ENCODE measurements at regions not wholly inside any gene's neighbourhood (a gene's known extent, or its start where the extent isn't known, plus 50 kb on each side); places are given as distances from the start of the nearest gene placed in this dataset.
"Not testable (repeated sequence)": the region's sequence is repeated elsewhere in the genome, so short reads cannot be mapped to it uniquely, and the experiment has no call there.

DNA sequence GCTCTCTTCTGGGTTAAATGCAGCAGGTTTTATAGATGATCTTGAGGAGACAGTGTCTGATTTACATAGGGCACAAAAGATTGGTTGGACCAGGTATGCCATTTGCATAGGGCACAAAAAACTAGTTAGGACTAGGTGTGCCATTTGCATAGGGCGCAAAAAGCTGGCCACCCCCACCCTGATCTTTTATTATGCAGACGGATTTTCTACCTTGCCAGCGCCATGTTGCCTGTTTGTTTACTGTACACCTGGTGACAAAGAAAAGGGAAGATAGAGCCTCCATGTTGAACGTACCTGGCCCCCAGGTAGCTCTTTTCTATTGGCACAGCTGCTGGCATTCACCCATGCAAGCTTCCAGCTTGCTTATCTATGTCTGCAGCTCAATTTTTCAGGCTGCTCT is 790.4 kb downstream of the TTLL7 start:
- not testable (repeated sequence) for DNase-seq

DNA sequence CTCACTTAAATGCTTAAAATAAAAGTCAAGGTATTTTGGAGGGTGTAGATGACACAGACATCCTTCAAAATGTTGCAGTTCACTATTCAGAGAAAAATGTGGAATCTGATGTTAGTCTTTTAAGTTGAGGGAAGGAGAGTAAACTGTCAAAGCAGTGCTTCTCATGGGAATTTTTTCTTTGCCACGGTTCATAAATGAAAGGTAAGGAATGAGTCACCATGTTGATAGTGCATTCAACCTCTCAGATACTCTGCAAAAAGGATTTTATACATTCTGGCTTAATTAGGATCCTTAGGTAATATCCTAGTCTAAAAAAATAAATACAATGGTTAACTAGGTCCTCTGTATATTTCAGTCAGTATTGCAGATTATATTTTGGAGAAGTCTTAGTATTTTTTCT is 804.3 kb downstream of the TTLL7 start:
- DNase-seq: not testable (repeated sequence)

DNA sequence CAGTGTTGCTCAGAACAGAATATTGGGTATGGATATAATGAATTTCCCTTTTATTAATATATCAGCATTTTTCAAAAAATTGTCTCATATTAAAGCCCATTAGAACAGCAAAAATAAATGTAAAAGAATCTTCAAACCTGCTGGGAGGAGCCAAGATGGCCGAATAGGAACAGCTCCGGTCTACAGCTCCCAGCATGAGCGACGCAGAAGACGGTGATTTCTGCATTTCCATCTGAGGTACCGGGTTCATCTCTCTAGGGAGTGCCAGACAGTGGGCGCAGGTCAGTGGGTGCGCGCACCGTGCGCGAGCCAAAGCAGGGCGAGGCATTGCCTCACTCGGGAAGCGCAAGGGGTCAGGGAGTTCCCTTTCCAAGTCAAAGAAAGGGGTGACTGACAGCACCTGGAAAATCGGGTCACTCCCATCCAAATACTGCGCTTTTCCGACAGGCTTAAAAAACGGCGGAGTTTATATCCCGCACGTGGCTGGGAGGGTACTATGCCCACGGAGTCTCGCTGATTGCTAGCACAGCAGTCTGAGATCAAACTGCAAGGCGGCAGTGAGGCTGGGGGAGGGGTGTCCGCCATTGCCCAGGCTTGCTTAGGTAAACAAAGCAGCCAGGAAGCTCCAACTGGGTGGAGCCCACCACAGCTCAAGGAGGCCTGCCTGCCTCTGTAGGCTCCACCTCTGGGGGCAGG is 816.8 kb downstream of the TTLL7 start:
- DNase-seq: not testable (repeated sequence)

DNA sequence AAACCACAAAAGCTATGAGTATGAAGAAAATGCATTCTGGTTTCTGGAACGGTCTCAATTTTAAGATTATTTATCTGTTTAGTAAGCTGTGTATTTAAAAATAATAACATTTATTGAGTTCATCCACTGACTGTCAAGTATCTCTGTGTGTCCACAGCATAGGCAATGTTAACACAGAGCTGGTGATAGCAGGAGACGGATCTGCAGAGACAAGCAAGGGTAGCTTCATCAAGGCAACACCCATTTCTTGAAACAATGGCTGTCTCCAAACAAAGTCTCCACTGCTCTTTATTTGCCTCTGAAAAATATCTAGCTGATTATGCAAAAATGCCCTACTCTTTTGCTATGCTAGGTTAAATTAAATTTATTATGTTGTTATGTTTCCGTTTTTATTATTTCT is 818.3 kb downstream of the TTLL7 start:
- not testable (repeated sequence) for DNase-seq

DNA sequence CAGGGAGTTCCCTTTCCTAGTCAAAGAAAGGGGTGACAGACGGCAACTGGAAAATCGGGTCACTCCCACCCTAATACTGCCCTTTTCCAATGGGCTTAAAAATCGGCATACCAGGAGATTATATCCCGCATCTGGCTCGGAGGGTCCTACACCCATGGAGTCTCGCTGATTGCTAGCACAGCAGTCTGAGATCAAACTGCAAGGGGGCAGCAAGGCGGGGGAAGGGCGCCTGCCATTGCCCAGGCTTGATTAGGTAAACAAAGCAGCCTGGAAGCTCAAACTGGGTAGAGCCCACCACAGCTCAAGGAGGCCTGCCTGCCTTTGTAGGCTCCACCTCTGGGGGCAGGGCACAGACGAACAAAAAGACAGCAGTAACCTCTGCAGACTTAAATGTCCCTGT is 831.3 kb downstream of the TTLL7 start:
- not testable (repeated sequence) for DNase-seq

DNA sequence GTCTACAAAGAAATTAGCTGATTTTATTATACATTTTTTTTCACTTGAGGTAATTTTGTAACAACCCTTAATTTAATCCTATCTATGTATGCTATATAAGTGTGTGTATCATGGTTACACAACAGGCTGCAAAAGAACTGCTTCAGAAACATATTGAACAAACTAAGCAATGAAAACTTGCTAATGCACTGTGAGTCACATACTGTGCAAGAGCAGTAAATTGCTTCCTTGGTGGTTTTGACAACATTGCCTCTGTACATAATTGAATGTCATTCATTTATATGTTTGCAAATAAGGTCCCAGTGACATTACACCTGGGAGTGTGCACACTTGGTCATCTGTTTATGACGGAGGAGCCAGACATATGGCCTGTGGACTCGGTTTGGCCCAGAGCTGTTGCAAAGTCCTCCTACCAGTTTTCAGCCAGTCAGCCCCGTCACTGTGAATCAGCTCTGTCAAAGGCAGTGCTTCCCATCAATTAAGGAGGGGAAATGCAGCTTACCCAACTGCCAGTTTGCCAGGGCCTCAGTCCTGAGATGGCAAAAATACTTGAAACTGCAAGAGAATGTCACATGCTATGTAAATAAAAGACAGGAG is 835.0 kb downstream of the TTLL7 start:
- not testable (repeated sequence) for DNase-seq

DNA sequence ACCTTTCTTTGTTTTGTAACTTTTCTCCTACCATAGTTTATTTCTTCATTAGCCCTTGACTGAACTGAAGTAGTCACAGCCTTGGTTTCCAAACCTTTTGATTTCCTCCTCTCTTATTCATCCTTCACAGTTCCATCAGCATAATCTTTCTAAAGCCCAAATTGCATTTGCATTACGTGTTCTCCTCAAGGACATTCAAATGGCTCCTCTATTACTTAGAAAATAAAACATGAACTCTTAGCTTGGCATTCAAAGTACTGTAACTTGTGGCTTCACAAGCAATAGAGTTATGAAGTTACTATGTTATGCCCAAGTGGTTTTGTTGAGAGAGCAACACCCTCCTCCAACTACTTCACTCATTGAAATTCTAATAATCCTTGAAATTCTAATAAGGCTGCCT is 840.0 kb downstream of the TTLL7 start:
- not testable (repeated sequence) for DNase-seq

DNA sequence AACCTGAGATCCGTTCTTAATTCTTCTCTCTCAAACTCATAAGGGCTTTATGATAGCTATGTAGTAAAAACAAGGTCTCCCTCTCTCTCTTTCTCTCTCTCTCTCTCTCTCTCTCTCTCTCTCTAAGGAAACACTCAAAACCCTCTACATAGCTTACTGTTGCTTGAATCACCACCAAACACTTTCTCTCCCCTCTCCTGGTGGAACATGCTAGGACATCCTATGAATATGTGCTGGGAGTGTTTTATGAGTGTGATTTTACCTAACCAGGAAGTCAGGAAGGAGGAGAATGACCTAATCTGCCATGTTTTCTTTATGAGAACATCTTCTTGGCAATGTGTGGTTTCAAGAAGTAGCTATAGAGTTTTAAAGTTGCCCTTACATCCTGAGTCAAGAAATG is 844.6 kb downstream of the TTLL7 start:
- not testable (repeated sequence) for DNase-seq

DNA sequence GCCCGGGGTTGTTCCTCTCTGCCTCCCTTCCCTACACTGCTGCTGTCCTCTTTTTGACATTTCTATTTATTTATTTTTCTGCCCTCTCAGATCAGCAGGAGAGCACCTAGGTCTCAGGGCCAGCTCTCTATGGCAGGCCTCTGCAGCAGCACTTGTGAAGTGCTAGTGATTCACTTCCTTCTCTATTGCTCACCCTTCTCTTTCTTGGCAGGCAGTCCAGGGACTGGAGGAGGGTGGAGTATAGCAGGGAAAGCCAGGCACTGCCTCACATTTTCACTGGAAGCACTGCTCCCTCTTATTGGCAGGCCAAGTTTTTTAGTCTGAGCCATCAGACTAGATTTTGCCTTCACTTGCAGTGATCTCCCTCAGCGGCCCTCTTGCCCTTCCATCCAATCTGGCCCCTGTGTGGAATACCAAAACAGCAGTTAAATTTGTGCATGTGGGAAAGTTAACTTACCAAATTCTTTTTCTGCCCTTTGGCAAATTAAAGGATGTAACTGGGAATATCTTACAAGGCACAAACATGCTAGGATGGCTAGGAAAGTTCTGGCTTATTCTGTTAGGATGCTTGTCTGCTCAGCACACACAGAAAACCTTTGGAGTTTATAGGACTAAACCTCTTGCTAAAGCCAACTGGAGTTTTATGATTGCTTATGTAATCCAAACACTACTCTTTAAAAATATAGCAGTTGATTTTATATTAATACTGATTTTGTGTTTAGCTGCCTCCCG is 847.6 kb downstream of the TTLL7 start:
- peak; percentile 47 for DNase-seq

DNA sequence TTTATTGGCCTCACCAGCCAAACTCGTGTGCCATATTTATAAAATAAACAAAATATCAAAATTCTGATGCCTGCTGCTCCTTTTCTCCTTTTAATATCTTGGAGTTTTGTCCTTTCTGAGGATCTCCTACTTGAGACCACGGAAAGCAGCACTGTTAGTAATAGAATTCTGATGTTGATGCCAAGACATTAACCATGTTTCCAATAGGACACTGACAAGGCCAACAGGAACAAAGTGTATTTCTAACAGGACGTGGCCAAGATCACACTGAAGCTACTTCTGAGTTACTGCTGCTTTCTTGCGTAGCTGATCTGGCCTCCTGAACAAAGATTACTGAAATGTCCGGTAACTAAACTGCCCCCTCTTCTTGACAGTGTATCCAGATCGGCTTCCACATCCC is 848.5 kb downstream of the TTLL7 start:
- DNase-seq: not testable (repeated sequence)

DNA sequence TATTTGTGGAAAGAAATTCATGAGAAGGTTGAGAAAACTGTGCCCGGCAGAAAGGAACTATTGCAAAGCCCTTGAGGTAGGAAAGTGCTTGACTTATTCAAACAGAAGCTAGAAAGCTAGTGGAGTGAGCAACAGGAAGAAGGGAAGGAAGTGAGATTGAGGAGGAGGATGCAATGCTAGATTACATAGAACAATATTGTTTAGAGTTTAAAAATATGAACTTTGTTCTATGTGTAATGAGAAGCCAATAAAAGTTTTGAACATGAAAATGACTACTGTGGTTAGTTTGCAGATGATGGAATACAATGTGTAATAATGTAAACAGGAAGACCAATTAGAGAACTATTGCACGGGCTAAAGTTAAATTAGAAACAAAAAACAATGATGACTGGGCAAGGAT is 853.1 kb downstream of the TTLL7 start:
- DNase-seq: not testable (repeated sequence)

DNA sequence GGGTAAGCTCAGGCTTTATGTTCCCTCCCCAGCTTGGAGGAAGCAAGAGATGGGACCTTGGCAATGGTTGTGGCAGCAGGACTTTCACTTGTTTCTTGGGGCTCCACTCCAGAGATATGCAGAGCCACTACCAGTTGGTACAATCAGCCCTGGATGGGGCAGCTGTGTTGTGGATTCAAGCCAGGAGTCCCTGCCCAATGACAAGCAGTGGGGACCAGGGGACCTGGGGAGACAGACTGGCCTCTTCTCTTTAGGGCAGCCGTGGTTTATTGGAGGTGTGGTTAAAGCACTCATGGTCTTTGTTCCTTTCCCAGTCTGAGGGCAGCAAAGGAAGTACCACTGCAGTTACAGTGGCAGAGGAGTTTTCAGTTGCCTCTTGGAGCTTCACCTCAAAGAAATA is 856.1 kb downstream of the TTLL7 start:
- not testable (repeated sequence) for DNase-seq

DNA sequence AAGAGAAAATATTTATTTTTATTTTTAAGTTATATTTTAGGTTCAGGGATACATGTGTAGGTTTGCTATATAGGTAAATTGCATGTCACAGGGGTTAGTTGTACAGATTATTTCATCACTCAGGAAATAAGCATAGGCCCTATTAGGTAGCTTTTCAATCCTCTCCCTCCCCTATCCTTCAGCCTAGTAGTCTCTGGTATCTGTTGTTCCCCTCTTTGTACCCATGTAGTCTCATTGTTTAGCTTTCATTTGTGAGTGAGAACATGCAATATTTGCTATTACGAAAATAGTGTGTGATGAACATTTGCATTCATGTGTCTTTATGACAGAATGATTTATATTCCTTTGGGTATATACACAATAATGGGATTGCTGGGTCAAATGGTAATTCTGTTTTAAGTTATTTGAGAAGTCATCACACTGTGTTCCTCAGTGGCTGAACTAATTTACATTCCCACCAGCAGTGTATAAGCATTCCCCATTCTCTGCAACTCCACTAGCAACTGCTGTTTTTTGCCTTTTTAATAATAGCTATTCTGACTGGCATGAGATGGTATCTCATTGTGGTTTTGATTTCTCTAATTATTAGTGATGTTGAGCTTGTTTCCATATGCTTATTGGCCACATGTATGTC is 863.3 kb downstream of the TTLL7 start:
- DNase-seq: not testable (repeated sequence)

DNA sequence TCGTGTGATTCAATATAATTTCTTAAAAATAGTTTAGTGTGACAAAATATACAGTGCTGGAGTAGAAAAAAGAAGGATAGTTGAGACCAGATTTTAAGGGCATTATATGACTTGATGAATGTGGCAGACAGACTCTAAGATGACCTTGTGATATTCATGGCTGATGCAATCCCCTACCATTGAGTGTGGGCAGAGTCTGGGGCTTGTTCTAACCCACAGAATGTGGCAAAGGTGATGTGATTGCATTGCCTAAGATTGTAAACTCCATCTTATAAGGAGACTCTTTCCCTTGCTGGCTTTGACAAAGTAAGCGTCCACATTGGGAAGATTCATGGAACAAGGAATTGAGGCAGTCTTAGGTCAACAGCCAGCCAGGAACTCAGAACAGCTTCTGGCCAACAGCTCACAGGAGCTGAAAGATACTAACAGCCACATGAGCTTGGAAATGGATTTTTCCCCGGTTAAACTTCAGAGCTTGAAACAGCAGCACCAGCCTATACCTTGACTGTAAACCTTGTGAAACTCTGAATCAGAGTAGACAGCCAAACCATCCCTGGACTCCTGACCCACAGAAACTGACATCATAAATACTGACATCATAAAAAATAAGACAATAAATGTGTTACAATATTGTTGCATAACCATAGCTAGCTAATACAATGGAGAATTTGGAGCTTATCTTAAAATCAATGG is 864.5 kb downstream of the TTLL7 start:
- not testable (repeated sequence) for DNase-seq

DNA sequence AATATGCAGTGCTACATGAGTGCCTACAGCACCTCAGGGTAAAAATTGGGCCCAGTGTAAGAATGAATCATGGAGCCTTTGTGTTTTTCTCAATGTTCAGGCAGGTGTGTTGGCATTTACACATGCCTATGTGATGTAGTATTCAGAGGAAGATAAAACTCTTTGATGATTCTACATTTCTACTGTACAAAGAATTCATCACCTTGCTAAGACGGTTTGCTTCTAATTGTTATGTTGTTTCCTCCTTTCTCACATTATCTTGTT is 867.3 kb downstream of the TTLL7 start:
- no peak for DNase-seq

DNA sequence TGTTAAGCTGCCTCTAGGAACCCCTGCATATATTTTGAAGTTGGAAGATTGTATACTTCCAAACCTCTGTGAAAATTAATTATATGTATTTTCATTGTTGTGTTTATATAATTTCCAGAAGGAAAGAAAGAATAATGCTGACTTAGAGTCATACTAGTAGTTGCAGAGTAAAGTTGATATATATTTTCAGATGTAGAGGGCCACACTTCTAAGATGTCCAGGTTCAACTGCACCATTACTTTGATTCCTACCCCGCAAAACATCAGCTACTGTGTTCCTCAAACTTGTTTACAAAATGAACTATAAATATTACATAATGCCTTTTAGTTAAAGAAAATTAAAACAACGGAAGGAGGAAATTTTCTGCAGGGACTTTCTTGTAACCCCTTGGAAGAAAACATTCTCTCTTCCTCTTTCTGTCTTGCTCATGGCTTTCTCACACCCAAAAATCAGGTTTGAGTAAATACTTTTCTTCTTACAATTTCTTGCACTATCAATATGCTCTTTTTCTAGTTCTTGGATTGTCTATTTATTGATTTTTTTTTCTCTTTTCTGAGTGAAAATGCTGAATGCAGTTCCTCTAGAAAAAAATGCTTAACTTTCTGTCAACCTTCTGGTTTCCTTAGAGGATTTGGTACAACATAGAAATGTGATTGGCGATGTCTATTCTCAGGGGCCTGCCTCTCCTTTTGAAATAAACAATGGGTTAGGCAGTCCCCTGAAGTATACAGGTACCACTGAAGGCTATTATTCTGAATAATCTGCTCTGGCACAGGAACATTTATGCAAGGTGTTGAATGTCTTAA is 867.8 kb downstream of the TTLL7 start:
- DNase-seq: no peak

DNA sequence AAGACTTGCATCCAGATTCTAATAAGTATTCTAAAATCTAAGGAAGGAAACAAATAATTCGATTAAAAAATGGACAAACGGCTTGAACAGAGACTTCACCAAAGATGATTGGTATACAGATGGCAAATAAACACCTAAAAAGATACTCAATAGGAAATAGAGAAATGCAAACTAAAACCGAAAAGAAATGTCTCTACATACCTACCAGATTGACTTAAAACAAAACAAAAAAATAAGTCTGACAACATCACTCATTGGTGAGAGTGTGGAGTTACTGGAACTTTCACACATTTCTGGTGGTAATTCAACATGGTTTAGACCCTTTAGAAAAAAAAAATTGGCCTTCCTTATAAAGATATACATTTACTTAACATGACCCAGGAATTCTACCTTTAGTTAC is 869.8 kb downstream of the TTLL7 start:
- no peak for DNase-seq

DNA sequence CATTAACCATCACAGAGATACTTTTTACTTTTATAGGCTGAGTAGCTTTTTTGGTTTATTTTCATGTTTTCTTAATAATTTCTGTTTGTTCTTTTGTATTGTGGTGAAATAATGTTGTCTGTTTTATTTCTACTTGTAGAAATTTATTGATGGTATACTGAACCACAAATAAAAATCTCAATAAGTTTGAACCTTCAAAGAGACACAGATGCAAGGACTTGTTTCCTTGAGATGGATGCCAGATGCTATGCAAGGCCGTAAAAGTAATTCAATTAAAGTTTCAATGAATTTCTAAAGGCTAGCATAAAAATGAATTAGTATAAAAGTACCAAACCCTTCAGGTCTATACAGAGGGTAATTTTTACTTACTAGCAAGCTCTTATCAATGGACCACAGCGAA is 873.5 kb downstream of the TTLL7 start:
- DNase-seq: no peak

DNA sequence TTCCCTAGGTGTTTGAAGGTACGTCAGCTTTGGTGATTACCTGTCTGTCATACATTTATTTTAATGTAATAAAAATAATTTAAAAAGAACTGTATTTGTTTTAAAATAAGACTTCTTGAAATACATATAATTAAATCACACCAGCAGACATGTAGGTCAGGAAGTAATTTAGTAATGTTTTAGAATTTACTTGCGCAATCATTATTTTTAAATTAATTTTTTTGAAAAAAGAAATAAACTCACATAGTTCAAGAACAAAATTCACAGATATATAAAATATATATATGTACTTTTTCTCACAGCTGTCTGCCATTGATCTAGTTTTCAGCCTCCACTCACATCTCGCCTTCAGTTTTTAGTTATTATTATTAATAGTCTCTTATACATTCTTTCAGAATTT is 875.9 kb downstream of the TTLL7 start:
- no peak for DNase-seq

DNA sequence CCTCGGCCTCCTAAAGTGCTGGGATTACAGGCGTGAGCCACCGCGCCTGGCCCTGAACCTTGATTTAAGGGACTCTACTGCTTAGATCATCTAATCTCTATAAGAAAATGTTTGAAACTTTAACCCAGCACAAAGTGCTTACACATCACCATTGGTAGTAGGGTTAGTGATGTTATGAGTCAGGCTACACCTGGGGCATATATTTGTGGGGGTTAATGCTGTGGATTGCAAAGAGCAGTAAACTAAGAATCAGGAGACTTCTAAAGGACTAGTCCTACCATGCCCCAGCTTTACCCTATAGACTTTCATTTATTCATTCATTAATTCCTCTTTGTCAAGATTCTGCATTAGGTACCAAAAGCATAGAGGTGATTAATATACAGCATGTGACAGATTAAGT is 880.5 kb downstream of the TTLL7 start:
- DNase-seq: no peak

DNA sequence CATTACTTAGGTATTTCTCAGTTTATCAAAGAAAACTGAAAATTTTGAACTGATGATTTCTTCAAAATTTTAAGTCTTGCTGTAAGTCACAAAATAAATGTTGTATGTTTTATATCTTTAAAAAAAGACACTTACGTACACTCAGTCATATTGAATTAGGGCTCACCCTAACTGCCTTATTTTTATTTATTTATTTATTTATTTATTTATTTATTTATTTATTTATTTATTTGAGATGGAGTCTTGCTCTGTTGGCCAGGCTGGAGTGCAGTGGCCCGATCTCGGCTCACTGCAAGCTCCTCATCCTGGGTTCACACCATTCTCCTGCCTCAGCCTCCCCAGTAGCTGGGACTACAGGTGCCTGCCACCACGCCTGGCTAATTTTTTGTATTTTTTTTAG is 881.9 kb downstream of the TTLL7 start:
- not testable (repeated sequence) for DNase-seq

DNA sequence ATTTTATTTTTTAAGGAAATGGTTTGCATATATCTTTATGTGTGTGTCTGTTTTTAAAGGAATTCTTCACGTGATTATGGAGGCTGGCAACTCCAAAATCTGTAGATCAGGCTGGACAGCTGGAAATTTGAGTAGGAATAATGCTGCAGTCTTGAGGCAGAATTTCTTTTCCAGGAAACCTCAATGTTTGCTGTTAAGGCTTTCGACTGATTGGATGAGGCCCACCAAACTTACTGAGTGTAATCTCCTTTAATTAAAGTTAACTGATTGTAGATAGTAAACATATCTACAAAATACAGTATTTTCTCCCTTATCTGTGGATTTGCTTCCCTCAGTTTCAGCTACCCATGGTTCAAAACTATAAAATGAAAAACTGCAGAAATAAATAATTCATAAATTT is 883.1 kb downstream of the TTLL7 start:
- no peak for DNase-seq

Measured in left hindlimb (tissue), 1 donor.